B cell (primary cell): ENCODE measurements at regions not wholly inside any gene's neighbourhood (a gene's known extent, or its start where the extent isn't known, plus 50 kb on each side); places are given as distances from the start of the nearest gene placed in this dataset.

Experiments
- ATAC-seq: fragments of 200-7000 bp; cut with Tn5 transposase; one replicate; pipeline ENCODE4 v1.10.0; 2021; ENCODE audit warnings: low read depth, mild to moderate bottlenecking, moderate number of reproducible peaks, moderate library complexity
- CTCF ChIA-PET: fragments of 350-600 bp; sonication (Branson Sonifier 250); formaldehyde crosslinking; loops from one replicate; lab custom pipeline; 2021; ENCODE audit warnings: antibody characterized with exemption, inconsistent platforms; lab: Charles Lee
- POLR2A ChIA-PET: fragments of 350-600 bp; sonication (Branson Sonifier 250); formaldehyde crosslinking; loops from one replicate; lab custom pipeline; 2021; ENCODE audit warnings: antibody characterized with exemption; lab: Charles Lee
- DNase-seq: peaks from one replicate; pipeline ENCODE4 v3.0.0; 2013
- H2AFZ ChIP-seq: 2 replicates; pipeline ENCODE4 v1.6.1; 2012; ENCODE audit warnings: mild to moderate bottlenecking, low read depth, low read length; ENCODE audit not compliant: insufficient read depth, poor library complexity, severe bottlenecking
- H3K27ac ChIP-seq, 2 donors: 1 replicate in 1 of 2; 2 replicates in 1 of 2; pipeline ENCODE4 v1.5.1; 2012 to 2013; ENCODE audit warnings: low read length in 2 of 2, mild to moderate bottlenecking in 2 of 2, moderate library complexity in 1 of 2
- H3K27me3 ChIP-seq, 4 experiments: fragments of 200-600 bp in 1 of 4; sonication (generic) in 1 of 4; replicated peaks in 1 of 4; 1 replicate in 2 of 4; 2 replicates in 2 of 4; pipeline versions ENCODE4 v1.6.1 to v1.7.0; 2013 to 2016; ENCODE audit warnings: low read length in 3 of 4, mild to moderate bottlenecking in 2 of 4, mixed read lengths in 1 of 4, moderate library complexity in 1 of 4; ENCODE audit not compliant: insufficient read depth in 4 of 4, control insufficient read depth in 3 of 4; ENCODE audit errors: control extremely low read depth in 1 of 4
- H3K36me3 ChIP-seq, 2 experiments: replicated peaks in 1 of 2; 1 replicate in 1 of 2; 2 replicates in 1 of 2; pipeline versions ENCODE4 v1.6.1 to v1.7.1; 2013; ENCODE audit warnings: low read length in 1 of 2; ENCODE audit not compliant: insufficient read depth in 2 of 2, control insufficient read depth in 1 of 2; ENCODE audit errors: control extremely low read depth in 1 of 2, extremely low read depth in 1 of 2
- H3K4me1 ChIP-seq, 2 donors: fragments of 200-600 bp in 1 of 2; sonication (generic) in 1 of 2; 1 replicate in 1 of 2; 2 replicates in 1 of 2; pipeline versions ENCODE4 v1.5.1 to v1.6.1; 2013 to 2017; ENCODE audit warnings: low read length in 2 of 2; ENCODE audit not compliant: control insufficient read depth in 2 of 2, insufficient read depth in 2 of 2
- H3K4me2 ChIP-seq: replicated peaks from 2 replicates; pipeline ENCODE3; 2012; ENCODE audit warnings: mild to moderate bottlenecking, low read depth, low read length; ENCODE audit not compliant: poor library complexity, severe bottlenecking
- H3K4me3 ChIP-seq, 5 experiments: fragments of 200-600 bp in 1 of 5; sonication (generic) in 1 of 5; 1 replicate in 3 of 5; 2 replicates in 2 of 5; pipeline versions ENCODE4 v1.5.1 to v1.7.0; 2011 to 2016; ENCODE audit warnings: low read length in 4 of 5, mild to moderate bottlenecking in 4 of 5, low read depth in 2 of 5, control low read depth in 1 of 5, moderate library complexity in 1 of 5; ENCODE audit not compliant: insufficient read depth in 1 of 5; ENCODE audit errors: control extremely low read depth in 1 of 5, extremely low read depth in 1 of 5
- H3K79me2 ChIP-seq: fragments of 200-600 bp; sonication (generic); one replicate; pipeline ENCODE4 v1.6.0; 2016; ENCODE audit warnings: low read length; ENCODE audit not compliant: control insufficient read depth, insufficient read depth
- H3K9ac ChIP-seq: fragments of 200-600 bp; sonication (generic); 2 replicates; pipeline ENCODE4 v1.6.1; 2017; ENCODE audit warnings: mild to moderate bottlenecking, low read length, moderate library complexity
- H3K9me3 ChIP-seq, 3 donors: one replicate each; pipeline versions ENCODE4 v1.6.1 to v1.7.1; 2013; ENCODE audit warnings: low read length in 2 of 3; ENCODE audit not compliant: control insufficient read depth in 2 of 3, insufficient read depth in 1 of 3; ENCODE audit errors: control extremely low read depth in 1 of 3
- H4K20me1 ChIP-seq: 2 replicates; pipeline ENCODE4 v1.6.0; 2012; ENCODE audit warnings: mild to moderate bottlenecking, low read length; ENCODE audit not compliant: insufficient read depth, control insufficient read depth, poor library complexity, severe bottlenecking
- H3K27ac Mint-ChIP-seq: one replicate; pipeline ENCODE4 v1.8.0; 2021; ENCODE audit warnings: mixed read lengths
- H3K27me3 Mint-ChIP-seq: one replicate; pipeline ENCODE4 v1.8.0; 2021; ENCODE audit warnings: mixed read lengths
- H3K4me1 Mint-ChIP-seq: one replicate; pipeline ENCODE4 v1.8.0; 2021; ENCODE audit warnings: mixed read lengths
- H3K4me3 Mint-ChIP-seq: one replicate; pipeline ENCODE4 v1.8.0; 2021; ENCODE audit warnings: mixed read lengths
- H3K9me3 Mint-ChIP-seq: one replicate; pipeline ENCODE4 v1.8.0; 2022; ENCODE audit warnings: mixed read lengths; ENCODE audit not compliant: insufficient read depth
- CTCF ChIP-seq: fragments of 200-600 bp; IDR thresholded peaks from one replicate; pipeline ENCODE4 v1.8.0; 2022; ENCODE audit warnings: antibody characterized with exemption, mild to moderate bottlenecking
- EZH2 ChIP-seq: IDR thresholded peaks from 2 replicates; pipeline ENCODE4 v1.6.1; 2012; ENCODE audit warnings: borderline replicate concordance, low read depth, mild to moderate bottlenecking, moderate library complexity, low read length; ENCODE audit not compliant: insufficient read depth, poor library complexity, severe bottlenecking
- WGBS: methylation state at CpG from one replicate; pipeline ENCODE4 v1.1.5; 2013; ENCODE audit warnings: missing lambda C conversion rate; ENCODE audit not compliant: insufficient coverage; 5-methylcytosine and 5-hydroxymethylcytosine counted together
- intact Hi-C: fragments of 100-400 bp; cut with micrococcal nuclease; formaldehyde crosslinking; loops from one replicate; pipeline ENCODE4 v1.10.0; 2022

GRCh38 chr2:35915261-35915660 is 440.3 kb upstream of the CRIM1 start:
- CTCF ChIA-PET, result no interaction called here
- no peak overlapping the region for H3K9ac ChIP-seq
- no peak overlapping the region for H3K4me3 ChIP-seq
- intact Hi-C loops, result no loop called here
- H3K4me3 Mint-ChIP-seq, result no peak overlapping the region
- H2AFZ ChIP-seq, result no peak overlapping the region
- no peaks in the 10 kb centered on the region for H3K27me3 Mint-ChIP-seq
- no peaks in the 10 kb centered on the region for H3K27me3 ChIP-seq
- no peaks in the 10 kb centered on the region for H4K20me1 ChIP-seq
- no peaks in the 10 kb centered on the region for H3K79me2 ChIP-seq
- DNase-seq, result no peak
- no peaks in the 10 kb centered on the region for H3K9me3 ChIP-seq
- no peak for TF ChIP-seq CTCF
- TF ChIP-seq EZH2, result no peak
- WGBS, result no CpG with 5 or more reads among the region's 4 CpGs
- POLR2A ChIA-PET, result no interaction called here
- H3K27ac ChIP-seq, result no peak overlapping the region
- H3K4me1 ChIP-seq, result no peaks in the 10 kb centered on the region
- no peak overlapping the region for H3K27ac Mint-ChIP-seq
- no peak overlapping the region for H3K4me2 ChIP-seq
- no peak for ATAC-seq
- H3K36me3 ChIP-seq, result no peaks in the 10 kb centered on the region
- H3K9me3 Mint-ChIP-seq, result no peaks in the 10 kb centered on the region
- H3K4me1 Mint-ChIP-seq, result no peaks in the 10 kb centered on the region

GRCh38 chr2:35891936-35892335 is 463.6 kb upstream of the CRIM1 start:
- intact Hi-C loops, result no loop called here
- Histone ChIP-seq H3K4me1 (no peaks in the 10 kb centered on the region), H3K9me3 (no peaks in the 10 kb centered on the region), H4K20me1 (no peaks in the 10 kb centered on the region), H3K9ac (no peak overlapping the region), H3K27ac (no peak overlapping the region), H3K79me2 (no peaks in the 10 kb centered on the region), H3K36me3 (no peaks in the 10 kb centered on the region), H2AFZ (no peak overlapping the region), H3K4me2 (no peak overlapping the region), H3K27me3 (no peaks in the 10 kb centered on the region), H3K4me3 (no peak overlapping the region)
- Mint-ChIP-seq H3K9me3 (no peaks in the 10 kb centered on the region), H3K4me1 (no peaks in the 10 kb centered on the region), H3K27me3 (no peaks in the 10 kb centered on the region), H3K27ac (no peak overlapping the region), H3K4me3 (no peak overlapping the region)
- ATAC-seq (no peak), DNase-seq (no peak)
- no CpG with 5 or more reads among the region's 2 CpGs for WGBS
- no peak for TF ChIP-seq CTCF
- POLR2A ChIA-PET, result no interaction called here
- CTCF ChIA-PET, result no interaction called here
